HepG2 (cell line): ENCODE measurements at regions not wholly inside any gene's neighbourhood (a gene's known extent, or its start where the extent isn't known, plus 50 kb on each side); places are given as distances from the start of the nearest gene placed in this dataset.

ENCODE experiments used
- ATAC-seq: fragments of 200-7000 bp; cut with Tn5 transposase; 3 replicates; pipeline ENCODE4 v1.9.1; 2020; ENCODE audit warnings: mild to moderate bottlenecking, moderate library complexity
- BruUV-seq: library from RNA; stranded (reverse); fragments of 400-500 nt; replicated peaks from 2 replicates; lab custom pipeline; 2021; lab: Mats Ljungman, UMichigan
- CTCF ChIA-PET: fragments of 300-600 bp; formaldehyde crosslinking; extraction: SDS; loops from one replicate; lab custom pipeline; 2021; ENCODE audit warnings: low total read pairs, inconsistent platforms, low intra/inter-chr PET ratio; lab: Yijun Ruan, JAX
- POLR2A ChIA-PET: fragments of 350-600 bp; sonication (Branson Sonifier 250); formaldehyde crosslinking; loops from one replicate; lab custom pipeline; 2020; ENCODE audit warnings: antibody characterized with exemption, inconsistent platforms; lab: Yijun Ruan, JAX
- DNase-seq: peaks from one replicate; pipeline ENCODE4 v3.0.0-alpha.2; 2015; ENCODE audit warnings: low spot score
- FAIRE-seq: peaks from 3 replicates; lab custom pipeline; 2011; peaks lifted over from hg19 to GRCh38; lab: Jason Lieb, UNC
- H2AFZ ChIP-seq: one replicate; pipeline ENCODE4 v1.6.1; 2011; ENCODE audit warnings: low read length, inconsistent platforms
- H3K27ac ChIP-seq: fragments of 300-600 bp; 3 replicates; pipeline ENCODE4 v1.8.0; 2011; ENCODE audit warnings: mixed run types, mild to moderate bottlenecking, mixed read lengths, low read length, inconsistent platforms; ENCODE audit not compliant: insufficient read depth; ENCODE audit errors: extremely low read length
- H3K27me3 ChIP-seq, 2 experiments: fragments of 200-600 bp in 1 of 2; 2 replicates in 1 of 2; 3 replicates in 1 of 2; pipeline versions ENCODE4 v1.6.0 to v1.8.0; 2011; ENCODE audit warnings: low read length in 2 of 2, mild to moderate bottlenecking in 2 of 2, moderate library complexity in 2 of 2, inconsistent platforms in 1 of 2; ENCODE audit not compliant: insufficient read depth in 2 of 2, control insufficient read depth in 1 of 2
- H3K36me3 ChIP-seq, 2 experiments: fragments of 200-600 bp in 1 of 2; replicated peaks in 1 of 2; 2 replicates in 1 of 2; 3 replicates in 1 of 2; pipeline versions ENCODE4 v1.5.1 to v1.8.0; 2011; ENCODE audit warnings: low read length in 2 of 2, inconsistent platforms in 1 of 2; ENCODE audit not compliant: insufficient read depth in 2 of 2, control insufficient read depth in 1 of 2
- H3K4me1 ChIP-seq: 2 replicates; pipeline ENCODE4 v1.5.1; 2012; ENCODE audit warnings: low read length, inconsistent platforms; ENCODE audit not compliant: insufficient read depth
- H3K4me2 ChIP-seq: 2 replicates; pipeline ENCODE4 v1.6.0; 2011; ENCODE audit warnings: low read depth, low read length, inconsistent platforms
- H3K4me3 ChIP-seq, 3 experiments: fragments of 200-600 bp in 1 of 3; sonication (generic), shearing (Covaris generic) in 1 of 3; replicated peaks in 1 of 3; 2 replicates each; pipeline ENCODE4 v1.5.1; 2011 to 2016; ENCODE audit warnings: low read length in 3 of 3, inconsistent platforms in 2 of 3, low read depth in 2 of 3, mild to moderate bottlenecking in 2 of 3, control low read depth in 1 of 3, mixed read lengths in 1 of 3; ENCODE audit not compliant: insufficient read depth in 1 of 3
- H3K79me2 ChIP-seq: one replicate; pipeline ENCODE4 v1.6.1; 2011; ENCODE audit warnings: low read length, inconsistent platforms; ENCODE audit not compliant: insufficient read depth
- H3K9ac ChIP-seq: 2 replicates; pipeline ENCODE4 v1.6.0; 2011; ENCODE audit warnings: mild to moderate bottlenecking, low read depth, low read length, inconsistent platforms; ENCODE audit not compliant: insufficient read depth
- H3K9me3 ChIP-seq: 2 replicates; pipeline ENCODE4 v1.5.1; 2012; ENCODE audit warnings: mild to moderate bottlenecking, low read length
- H4K20me1 ChIP-seq: 2 replicates; pipeline ENCODE4 v1.6.0; 2011; ENCODE audit warnings: inconsistent platforms, mild to moderate bottlenecking, low read length, moderate library complexity; ENCODE audit not compliant: insufficient read depth
- ATF2 ChIP-seq: sonication (generic); formaldehyde crosslinking; IDR thresholded peaks from 2 replicates; pipeline ENCODE4 v1.4.0; 2020; ENCODE audit warnings: missing genetic modification reagents
- ATF4 ChIP-seq, 2 experiments: fragments of 450-650 bp in 1 of 2; sonication (generic) in 1 of 2; formaldehyde crosslinking; IDR thresholded peaks; 2 replicates each; pipeline versions ENCODE4 v1.5.0 to v1.8.0; 2020 to 2022; ENCODE audit warnings: mild to moderate bottlenecking in 1 of 2, missing genetic modification reagents in 1 of 2
- GABPB1 ChIP-seq: IDR thresholded peaks from 2 replicates; pipeline ENCODE4 v1.6.1; 2016; ENCODE audit warnings: mild to moderate bottlenecking, missing genetic modification reagents, moderate library complexity, missing compliant biosample characterization
- GLMP ChIP-seq: sonication (generic); formaldehyde crosslinking; IDR thresholded peaks from 2 replicates; pipeline ENCODE4 v1.9.0; 2021; ENCODE audit warnings: missing genetic modification reagents, mild to moderate bottlenecking, borderline replicate concordance
- HNRNPLL ChIP-seq: fragments of 200-400 bp; formaldehyde crosslinking; IDR thresholded peaks from 2 replicates; pipeline ENCODE4 v1.6.1; 2017; ENCODE audit warnings: mild to moderate bottlenecking, low read depth, low read length; ENCODE audit not compliant: poor library complexity, severe bottlenecking
- HOXD1 ChIP-seq: sonication (generic); formaldehyde crosslinking; IDR thresholded peaks from 2 replicates; pipeline ENCODE4 v1.5.0; 2020; ENCODE audit warnings: missing genetic modification reagents
- LCORL ChIP-seq, 2 experiments: fragments of 450-650 bp in 1 of 2; sonication (generic) in 1 of 2; formaldehyde crosslinking in 1 of 2; IDR thresholded peaks; 2 replicates each; pipeline versions ENCODE4 v1.5.0 to v1.6.1; 2017 to 2020; ENCODE audit warnings: antibody characterized with exemption in 1 of 2, missing genetic modification reagents in 1 of 2
- MIER2 ChIP-seq: IDR thresholded peaks from 2 replicates; pipeline ENCODE4 v1.6.1; 2016; ENCODE audit warnings: missing biosample characterization, missing genetic modification reagents
- MXD4 ChIP-seq: IDR thresholded peaks from 2 replicates; pipeline ENCODE4 v1.6.1; 2016; ENCODE audit warnings: mild to moderate bottlenecking, missing biosample characterization, missing genetic modification reagents
- PBX2 ChIP-seq: IDR thresholded peaks from 2 replicates; pipeline ENCODE4 v1.6.1; 2016; ENCODE audit warnings: control low read depth
- SIN3B ChIP-seq: fragments of 150-350 bp; IDR thresholded peaks from 2 replicates; pipeline ENCODE4 v1.6.1; 2014; ENCODE audit warnings: low read length
- TSC22D2 ChIP-seq: sonication (generic); formaldehyde crosslinking; IDR thresholded peaks from 2 replicates; pipeline ENCODE4 v1.5.1; 2020; ENCODE audit warnings: missing genetic modification reagents, mild to moderate bottlenecking, borderline replicate concordance
- ZNF18 ChIP-seq: sonication (generic); formaldehyde crosslinking; IDR thresholded peaks from 2 replicates; pipeline ENCODE4 v1.8.0; 2022; ENCODE audit warnings: mild to moderate bottlenecking, missing genetic modification reagents; ENCODE audit not compliant: insufficient replicate concordance
- ZNF451 ChIP-seq: sonication (generic); formaldehyde crosslinking; IDR thresholded peaks from 2 replicates; pipeline ENCODE4 v1.5.0; 2020; ENCODE audit warnings: mild to moderate bottlenecking, missing genetic modification reagents
- ZNF580 ChIP-seq: IDR thresholded peaks from 2 replicates; pipeline ENCODE4 v1.6.1; 2016; ENCODE audit warnings: low read depth, borderline replicate concordance
- ZSCAN9 ChIP-seq: IDR thresholded peaks from 2 replicates; pipeline ENCODE4 v1.6.1; 2016; ENCODE audit warnings: borderline replicate concordance
- in situ Hi-C: cut with HindIII; loops from 2 replicates; pipeline ENCODE4 v1.10.0; 2017; ENCODE audit warnings: low pct_unique_long_range_greater_than_20kb; ENCODE audit not compliant: extremely low pct_ligation_motif_present
- intact Hi-C: fragments of 100-400 bp; cut with micrococcal nuclease; formaldehyde crosslinking; loops from one replicate; pipeline ENCODE4 v1.10.0; 2022; ENCODE audit not compliant: unreplicated experiment

GRCh38 chr18:34108206-34108605, 116.5 kb downstream of the NOL4 start:
- Histone ChIP-seq H3K36me3 (no peaks in the 10 kb centered on the region), H3K79me2 (no peaks in the 10 kb centered on the region), H3K4me3 (no peak overlapping the region), H3K4me1 (no peaks in the 10 kb centered on the region), H3K9ac (no peak overlapping the region), H3K27ac (no peak overlapping the region), H3K4me2 (no peak overlapping the region), H2AFZ (no peak overlapping the region), H3K9me3 (no peaks in the 10 kb centered on the region), H4K20me1 (no peaks in the 10 kb centered on the region), H3K27me3 (no peaks in the 10 kb centered on the region)
- TF ChIP-seq LCORL (IDR thresholded peaks at IDR 0.05) (no peak), LCORL (CRISPR knock-in tag; IDR thresholded peaks at IDR 0.05) (no peak), ZNF18 (CRISPR knock-in tag) (no peak), HNRNPLL (no peak), GLMP (CRISPR knock-in tag) (no peak), ATF2 (CRISPR knock-in tag) (no peak), MXD4 (CRISPR knock-in tag) (no peak), HOXD1 (no peak), SIN3B (no peak), ZSCAN9 (CRISPR knock-in tag) (no peak), ATF4 (CRISPR knock-in tag; IDR thresholded peaks at IDR 0.05) (no peak), ZNF451 (CRISPR knock-in tag) (no peak), PBX2 (CRISPR knock-in tag) (no peak), GABPB1 (no peak), MIER2 (CRISPR knock-in tag) (no peak), ZNF580 (no peak), TSC22D2 (no peak)
- DNase-seq = no peak
- BruUV-seq = no TSS peak
- in situ Hi-C loops = no loop called here
- no peak for ATAC-seq
- no peak for FAIRE-seq
- ChIA-PET CTCF (no interaction called here), POLR2A (no interaction called here)
- intact Hi-C loops = no loop called here
